ENCODE measurements at regions not wholly inside any gene's neighbourhood (a gene's known extent, or its start where the extent isn't known, plus 50 kb on each side); places are given as distances from the start of the nearest gene placed in this dataset.

DNA sequence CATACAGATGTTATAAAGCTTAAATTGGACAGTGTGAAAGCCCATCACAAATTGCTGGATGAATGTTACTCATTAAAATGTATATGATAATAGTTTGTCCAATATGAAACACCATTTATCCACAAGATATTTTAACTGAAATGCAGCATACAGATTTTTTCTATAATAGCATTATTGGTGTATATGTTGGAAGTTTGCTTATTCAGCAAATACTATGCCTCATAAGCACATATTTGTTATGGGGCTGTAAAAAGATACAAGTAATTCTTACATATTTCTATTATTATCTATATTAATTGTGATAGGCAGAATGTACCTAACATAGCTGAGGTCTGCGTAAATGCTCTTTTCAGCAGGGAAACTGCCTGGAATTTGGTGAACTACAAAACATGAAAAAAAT lies 790.5 kb downstream of the DIPK2A start:
- DNase-seq: no peak
- Histone ChIP-seq H3K9me3 (no peaks in the 10 kb centered on the region), H3K4me1 (no peaks in the 10 kb centered on the region), H3K4me3 (no peak overlapping the region), H3K36me3 (ENCODE audit: insufficient read depth in 1 of 2, low read depth in 1 of 2) (no peaks in the 10 kb centered on the region), H3K27me3 (ENCODE audit: insufficient read depth in 3 of 3, low read length in 2 of 3) (no peaks in the 10 kb centered on the region), H3K27ac (no peak overlapping the region)
- 96 to 100% (median 97%) methylated on average over 1 of the region's 1 CpG for WGBS, 3 donors
- TF ChIP-seq CTCF (IDR thresholded peaks at IDR 0.05): no peak
- intact Hi-C loops (cut with DNase I): no loop called here
- ATAC-seq: no peak

GRCh38 chr3:144763878-144764454 lies 792.3 kb downstream of the DIPK2A start:
- H3K27ac ChIP-seq: no peak overlapping the region
- H3K27me3 ChIP-seq (ENCODE audit: insufficient read depth in 3 of 3, low read length in 2 of 3): no peaks in the 10 kb centered on the region
- no peak for ATAC-seq
- peak overlapping the region; percentile 41 for H3K4me3 ChIP-seq
- intact Hi-C loops (cut with DNase I): no loop called here
- WGBS, 3 donors: 56 to 60% (median 59%) methylated on average over 3 of the region's 3 CpGs
- TF ChIP-seq CTCF (IDR thresholded peaks at IDR 0.05): no peak
- H3K9me3 ChIP-seq: no peaks in the 10 kb centered on the region
- H3K4me1 ChIP-seq: peaks cover 2% of the 10 kb centered on the region
- H3K36me3 ChIP-seq (ENCODE audit: insufficient read depth in 1 of 2, low read depth in 1 of 2): no peaks in the 10 kb centered on the region
- no peak for DNase-seq

DNA sequence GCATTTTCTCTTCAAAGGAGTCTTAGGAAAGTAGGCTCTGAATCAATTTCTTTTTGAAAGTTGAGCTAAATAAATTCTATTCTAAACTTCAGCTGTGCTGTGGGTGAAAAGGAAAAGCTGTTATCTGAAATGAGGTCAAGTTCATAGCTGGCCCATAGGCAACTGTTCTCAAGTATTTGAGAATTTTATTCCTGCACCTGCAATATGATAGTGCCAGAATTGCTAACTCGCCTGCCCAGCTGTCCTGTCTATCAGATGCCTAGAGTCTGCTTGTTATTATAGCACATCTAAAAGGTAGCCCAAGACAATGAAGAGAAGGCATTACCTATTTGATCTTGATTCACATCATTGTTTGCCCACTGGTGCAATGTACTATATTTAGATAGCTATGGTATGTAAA lies 798.7 kb downstream of the DIPK2A start:
- no peak overlapping the region for H3K4me3 ChIP-seq
- WGBS, 3 donors: 13 to 19% (median 13%) methylated on average over 1 of the region's 1 CpG
- intact Hi-C loops (cut with DNase I): loop anchor here in 1 of 2 donors (5.0 kb wide), 1 partner anchor 798 kb away; the partner anchor contains the start of gene DIPK2A
- peak; percentile 79 to 87 (median 84) for ATAC-seq
- no peak overlapping the region for H3K27ac ChIP-seq
- no peak for DNase-seq
- no peaks in the 10 kb centered on the region for H3K27me3 ChIP-seq (ENCODE audit: insufficient read depth in 3 of 3, low read length in 2 of 3)
- H3K9me3 ChIP-seq: no peaks in the 10 kb centered on the region
- no peaks in the 10 kb centered on the region for H3K36me3 ChIP-seq (ENCODE audit: insufficient read depth in 1 of 2, low read depth in 1 of 2)
- peaks cover 26% of the 10 kb centered on the region for H3K4me1 ChIP-seq
- no peak for TF ChIP-seq CTCF (IDR thresholded peaks at IDR 0.05)

DNA sequence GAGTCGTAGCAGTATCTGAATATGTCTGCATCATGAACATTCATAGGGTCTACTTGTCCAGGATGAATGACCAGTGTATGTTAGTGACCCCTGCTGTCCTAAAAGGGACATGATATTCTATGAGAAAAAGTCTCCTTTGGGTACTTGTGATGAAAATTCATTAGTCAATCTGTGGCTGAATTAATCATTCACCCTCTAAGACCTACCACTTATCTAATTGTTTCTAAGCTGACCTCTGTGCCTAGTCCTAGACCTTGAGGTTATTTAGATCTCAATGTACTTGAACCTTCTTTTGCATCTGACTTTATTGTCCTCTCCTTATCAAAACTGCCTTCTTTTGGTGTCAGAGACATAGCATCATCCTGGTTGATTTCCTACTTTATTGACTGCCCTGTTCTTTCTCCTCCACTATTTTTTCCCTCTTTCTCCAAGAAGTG lies 799.3 kb downstream of the DIPK2A start:
- peaks cover 26% of the 10 kb centered on the region for H3K4me1 ChIP-seq
- 26 to 44% (median 36%) methylated on average over 1 of the region's 1 CpG for WGBS, 3 donors
- intact Hi-C loops (cut with DNase I): loop anchor here in 1 of 2 donors (5.0 kb wide), 1 partner anchor 799 kb away; the partner anchor contains the start of gene DIPK2A
- H3K36me3 ChIP-seq (ENCODE audit: insufficient read depth in 1 of 2, low read depth in 1 of 2): no peaks in the 10 kb centered on the region
- peak; percentile 44 for TF ChIP-seq CTCF (IDR thresholded peaks at IDR 0.05)
- ATAC-seq (peak; percentile 67 to 76 (median 71)), DNase-seq (no peak)
- no peak overlapping the region for H3K27ac ChIP-seq
- no peaks in the 10 kb centered on the region for H3K9me3 ChIP-seq
- no peaks in the 10 kb centered on the region for H3K27me3 ChIP-seq (ENCODE audit: insufficient read depth in 3 of 3, low read length in 2 of 3)
- H3K4me3 ChIP-seq: no peak overlapping the region
